Osteoblast (primary cell): ENCODE measurements at regions not wholly inside any gene's neighbourhood (a gene's known extent, or its start where the extent isn't known, plus 50 kb on each side); places are given as distances from the start of the nearest gene placed in this dataset.

Experiments used
- DNase-seq: peaks from one replicate; pipeline ENCODE4 v3.0.0; 2011; ENCODE audit warnings: low spot score, mixed read lengths; ENCODE audit not compliant: insufficient read length; ENCODE audit errors: missing footprints
- H2AFZ ChIP-seq: 2 replicates; pipeline ENCODE4 v1.6.0; 2011; ENCODE audit warnings: mild to moderate bottlenecking, low read length
- H3K27ac ChIP-seq: 2 replicates; pipeline ENCODE4 v1.5.1; 2011; ENCODE audit warnings: mild to moderate bottlenecking, low read depth, low read length, moderate library complexity
- H3K27me3 ChIP-seq: 2 replicates; pipeline ENCODE4 v1.6.0; 2012; ENCODE audit warnings: mild to moderate bottlenecking, control low read depth, inconsistent platforms, low read length, moderate library complexity; ENCODE audit not compliant: insufficient read depth
- H3K36me3 ChIP-seq: 2 replicates; pipeline ENCODE4 v1.5.1; 2011; ENCODE audit warnings: mild to moderate bottlenecking, low read length, control low read depth, moderate library complexity; ENCODE audit not compliant: insufficient read depth
- H3K4me1 ChIP-seq: 2 replicates; pipeline ENCODE4 v1.5.1; 2011; ENCODE audit warnings: mild to moderate bottlenecking, low read length, control low read depth, moderate library complexity; ENCODE audit not compliant: insufficient read depth
- H3K4me2 ChIP-seq: 2 replicates; pipeline ENCODE4 v1.6.0; 2011; ENCODE audit warnings: mild to moderate bottlenecking, low read length; ENCODE audit not compliant: insufficient read depth
- H3K4me3 ChIP-seq: fragments of 200-600 bp; sonication (generic); 3 replicates; pipeline ENCODE4 v1.5.1; 2012; ENCODE audit warnings: mild to moderate bottlenecking, low read length, inconsistent platforms; ENCODE audit not compliant: insufficient read depth
- H3K79me2 ChIP-seq: 2 replicates; pipeline ENCODE4 v1.6.0; 2012; ENCODE audit warnings: mild to moderate bottlenecking, low read length, control low read depth, inconsistent platforms; ENCODE audit not compliant: insufficient read depth
- H3K9me3 ChIP-seq: 2 replicates; pipeline ENCODE4 v1.5.1; 2011; ENCODE audit warnings: low read depth, low read length, control low read depth
- H4K20me1 ChIP-seq: 2 replicates; pipeline ENCODE4 v1.6.0; 2012; ENCODE audit warnings: mild to moderate bottlenecking, low read length, control low read depth; ENCODE audit not compliant: insufficient read depth
- CTCF ChIP-seq: IDR thresholded peaks from 2 replicates; pipeline ENCODE4 v1.5.1; 2011; ENCODE audit warnings: mild to moderate bottlenecking, low read depth, low read length, moderate library complexity; ENCODE audit errors: extremely low read depth

GRCh38 chr9:111231801-111232580 is 98.0 kb downstream of the OR2K2 start:
- Histone ChIP-seq H2AFZ (no peak overlapping the region), H3K9me3 (no peaks in the 10 kb centered on the region), H4K20me1 (no peaks in the 10 kb centered on the region), H3K4me3 (no peak overlapping the region), H3K36me3 (no peaks in the 10 kb centered on the region), H3K27me3 (no peaks in the 10 kb centered on the region), H3K4me1 (no peaks in the 10 kb centered on the region), H3K79me2 (no peaks in the 10 kb centered on the region), H3K27ac (no peak overlapping the region), H3K4me2 (no peak overlapping the region)
- TF ChIP-seq CTCF = no peak
- no peak for DNase-seq

GRCh38 chr9:111222757-111223156 is 107.3 kb downstream of the OR2K2 start:
- Histone ChIP-seq H3K4me2 (no peak overlapping the region), H3K27ac (no peak overlapping the region), H3K4me1 (no peaks in the 10 kb centered on the region), H3K9me3 (no peaks in the 10 kb centered on the region), H2AFZ (no peak overlapping the region), H4K20me1 (no peaks in the 10 kb centered on the region), H3K27me3 (no peaks in the 10 kb centered on the region), H3K79me2 (no peaks in the 10 kb centered on the region), H3K4me3 (no peak overlapping the region), H3K36me3 (no peaks in the 10 kb centered on the region)
- no peak for TF ChIP-seq CTCF
- DNase-seq = no peak

GRCh38 chr9:111212874-111213273 is 117.2 kb downstream of the OR2K2 start:
- TF ChIP-seq CTCF = no peak
- H3K36me3 ChIP-seq = no peaks in the 10 kb centered on the region
- no peaks in the 10 kb centered on the region for H3K4me1 ChIP-seq
- no peaks in the 10 kb centered on the region for H4K20me1 ChIP-seq
- no peaks in the 10 kb centered on the region for H3K79me2 ChIP-seq
- no peak overlapping the region for H3K4me2 ChIP-seq
- H2AFZ ChIP-seq = no peak overlapping the region
- H3K27me3 ChIP-seq = no peaks in the 10 kb centered on the region
- no peaks in the 10 kb centered on the region for H3K9me3 ChIP-seq
- no peak overlapping the region for H3K4me3 ChIP-seq
- no peak for DNase-seq
- H3K27ac ChIP-seq = no peak overlapping the region

- H3K4me2 ChIP-seq = no peak overlapping the region
- no peaks in the 10 kb centered on the region for H3K27me3 ChIP-seq
- H2AFZ ChIP-seq = no peak overlapping the region
- DNase-seq = no peak
- H3K4me3 ChIP-seq = no peak overlapping the region
- no peaks in the 10 kb centered on the region for H3K4me1 ChIP-seq
- H3K27ac ChIP-seq = no peak overlapping the region
- H3K79me2 ChIP-seq = no peaks in the 10 kb centered on the region
- no peaks in the 10 kb centered on the region for H4K20me1 ChIP-seq
- no peaks in the 10 kb centered on the region for H3K9me3 ChIP-seq
- H3K36me3 ChIP-seq = no peaks in the 10 kb centered on the region
- no peak for TF ChIP-seq CTCF
Measured at GRCh38 chr9:111198936-111199335, 131.1 kb downstream of the OR2K2 start.
